Limb (tissue), 2 donors: ENCODE measurements at regions not wholly inside any gene's neighbourhood (a gene's known extent, or its start where the extent isn't known, plus 50 kb on each side); places are given as distances from the start of the nearest gene placed in this dataset.

ENCODE experiments used
- DNase-seq, 2 donors: peaks; one replicate each; pipeline ENCODE4 v3.0.0-alpha.2; 2016; ENCODE audit errors: extremely low spot score in 2 of 2

DNA sequence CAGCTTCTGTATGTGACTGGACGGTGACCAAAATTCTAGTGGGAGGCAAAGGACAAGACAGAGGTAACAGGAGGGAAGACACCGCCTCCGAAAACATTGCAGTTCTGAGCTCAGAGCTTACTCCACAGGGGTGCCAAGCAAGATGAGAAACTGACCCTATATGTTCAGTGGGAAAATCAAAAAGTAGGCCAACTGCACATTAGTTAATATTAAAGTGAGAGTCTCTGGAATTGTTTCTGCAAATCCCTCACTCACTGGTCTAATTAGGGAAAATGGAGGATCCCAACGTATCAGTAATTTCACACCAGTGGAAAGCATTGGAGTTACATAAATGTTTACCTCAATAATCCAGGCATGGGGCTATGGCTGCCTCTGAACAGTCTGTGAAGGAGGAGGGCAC, 313.3 kb upstream of the KCNH8 start:
- DNase-seq = no peak

DNA sequence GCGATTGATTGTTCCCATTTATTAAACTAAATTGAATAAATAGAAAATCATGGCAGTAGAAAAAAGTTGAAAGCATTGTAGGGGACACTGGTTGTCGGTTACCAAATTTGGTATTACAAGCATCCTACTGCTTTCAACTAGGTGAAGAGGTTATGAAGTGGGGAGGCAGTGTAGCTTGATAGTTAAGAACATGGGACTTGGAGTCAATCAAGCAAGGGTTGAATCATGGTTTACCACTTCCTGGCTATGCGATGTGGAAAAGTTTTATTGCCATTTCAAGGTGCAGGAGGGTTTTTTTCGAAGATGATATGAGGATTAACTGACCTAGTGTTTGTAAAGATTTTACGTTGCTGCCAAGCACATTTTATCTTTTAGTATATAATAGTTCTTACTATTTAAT, 318.2 kb upstream of the KCNH8 start:
- no peak for DNase-seq

DNA sequence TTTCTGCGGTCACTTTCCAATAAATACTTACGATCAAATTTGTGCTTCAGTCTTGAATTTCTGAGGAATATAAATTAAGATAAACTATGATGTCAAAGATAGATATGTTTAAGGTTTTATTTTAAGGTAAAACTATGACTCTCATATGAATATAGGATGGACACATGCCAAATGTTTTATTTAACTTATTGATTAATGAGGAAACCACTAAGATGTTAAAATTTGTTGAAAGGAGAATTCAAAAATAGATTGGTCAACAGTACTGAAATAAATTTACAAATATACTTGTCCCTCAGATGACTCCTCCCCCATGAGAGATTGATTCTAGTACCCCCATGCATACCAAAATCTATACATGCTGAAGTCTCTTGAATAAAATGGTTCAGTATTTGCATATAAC, 319.7 kb upstream of the KCNH8 start:
- DNase-seq = no peak

DNA sequence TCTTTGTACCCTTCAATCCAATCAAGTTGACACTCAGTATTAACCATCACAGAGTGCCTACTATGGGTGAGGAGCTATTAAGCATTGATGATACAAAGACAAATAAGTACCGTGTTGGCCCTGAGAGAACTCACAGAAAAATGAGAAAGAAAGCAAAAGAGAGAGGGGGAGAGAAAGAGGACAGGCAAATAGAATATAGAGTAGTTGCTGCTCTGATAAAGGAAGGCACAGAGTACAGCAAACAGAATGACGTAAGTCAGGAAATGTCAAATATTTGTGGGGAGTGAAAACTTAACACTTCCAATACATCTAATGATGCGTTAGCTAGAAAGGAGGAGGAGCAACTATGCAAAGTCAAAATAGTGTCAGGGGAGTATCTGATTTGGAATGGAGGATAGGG, 320.6 kb upstream of the KCNH8 start:
- no peak for DNase-seq

DNA sequence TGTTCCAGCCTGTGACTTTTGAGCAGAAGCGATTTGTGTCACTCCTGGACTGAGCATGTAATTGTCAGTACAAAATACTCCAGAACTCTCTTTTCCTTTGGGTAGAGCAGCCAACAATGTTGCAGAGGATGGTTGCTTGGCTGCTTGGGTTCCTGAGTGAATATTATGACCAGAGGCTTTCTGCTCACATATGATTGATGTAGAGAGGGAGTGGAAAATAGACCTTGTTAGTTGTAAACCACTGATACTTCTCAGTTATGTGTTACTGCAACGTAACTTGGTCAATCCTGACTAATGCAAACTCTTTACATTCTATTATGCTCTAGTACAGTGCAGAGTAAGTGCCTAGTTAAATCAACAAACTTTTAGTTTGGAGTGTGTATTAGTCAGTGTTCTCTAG, 322.6 kb upstream of the KCNH8 start:
- no peak for DNase-seq

DNA sequence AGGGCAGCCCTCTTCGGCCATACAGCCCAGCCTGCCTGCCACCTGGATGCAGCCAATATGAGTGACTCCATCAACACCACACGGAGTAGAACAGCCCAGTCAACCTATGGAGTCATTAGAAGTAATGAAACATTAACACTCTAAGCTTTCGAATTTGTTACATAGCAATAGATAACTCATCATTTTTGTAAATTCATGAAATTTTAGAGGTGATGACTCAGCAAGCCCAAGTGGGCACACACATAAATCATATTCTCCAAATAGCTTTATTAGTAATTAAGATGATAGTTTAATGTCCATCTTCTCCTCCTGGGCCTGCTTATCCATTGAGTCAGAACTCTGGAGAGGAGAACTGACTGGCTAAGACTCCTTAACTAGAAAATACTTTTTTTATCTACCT, 335.0 kb upstream of the KCNH8 start:
- DNase-seq = no peak

DNA sequence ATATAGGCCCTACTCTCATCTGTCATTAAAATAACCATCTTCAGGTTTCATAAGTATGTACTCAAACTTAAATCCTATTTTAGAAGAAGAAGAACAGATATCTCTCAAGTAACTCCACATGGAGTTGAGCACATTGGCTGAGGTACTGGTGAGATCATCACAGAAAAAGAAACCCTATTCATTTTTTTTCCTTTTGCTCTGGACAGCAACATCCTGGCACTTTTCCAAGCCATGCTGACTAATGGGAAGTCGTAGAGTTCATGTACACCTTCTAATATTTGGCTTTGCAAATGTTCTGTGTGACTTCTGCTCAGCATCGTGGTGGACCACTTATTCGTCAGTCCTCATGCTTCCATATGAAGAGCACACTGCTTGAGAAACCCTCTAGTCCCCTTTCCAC, 336.0 kb upstream of the KCNH8 start:
- DNase-seq = no peak

DNA sequence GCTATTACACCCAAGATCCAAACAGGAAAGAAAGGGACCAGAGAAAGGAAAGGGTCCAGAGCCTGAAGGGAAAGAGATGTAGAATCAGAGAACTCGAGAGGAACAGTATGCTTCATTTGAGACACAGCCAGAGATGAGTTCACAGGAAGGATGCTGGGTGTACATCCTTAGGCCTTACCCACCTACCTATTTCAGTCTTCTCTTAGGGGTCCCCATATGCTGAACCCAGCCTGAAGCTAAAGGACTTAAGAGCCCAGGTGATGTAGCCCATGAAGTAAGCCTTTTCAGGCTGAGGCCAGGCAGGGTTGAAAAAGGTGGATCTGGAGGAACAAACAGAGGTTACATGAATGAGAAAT, 338.0 kb upstream of the KCNH8 start:
- DNase-seq = no peak

DNA sequence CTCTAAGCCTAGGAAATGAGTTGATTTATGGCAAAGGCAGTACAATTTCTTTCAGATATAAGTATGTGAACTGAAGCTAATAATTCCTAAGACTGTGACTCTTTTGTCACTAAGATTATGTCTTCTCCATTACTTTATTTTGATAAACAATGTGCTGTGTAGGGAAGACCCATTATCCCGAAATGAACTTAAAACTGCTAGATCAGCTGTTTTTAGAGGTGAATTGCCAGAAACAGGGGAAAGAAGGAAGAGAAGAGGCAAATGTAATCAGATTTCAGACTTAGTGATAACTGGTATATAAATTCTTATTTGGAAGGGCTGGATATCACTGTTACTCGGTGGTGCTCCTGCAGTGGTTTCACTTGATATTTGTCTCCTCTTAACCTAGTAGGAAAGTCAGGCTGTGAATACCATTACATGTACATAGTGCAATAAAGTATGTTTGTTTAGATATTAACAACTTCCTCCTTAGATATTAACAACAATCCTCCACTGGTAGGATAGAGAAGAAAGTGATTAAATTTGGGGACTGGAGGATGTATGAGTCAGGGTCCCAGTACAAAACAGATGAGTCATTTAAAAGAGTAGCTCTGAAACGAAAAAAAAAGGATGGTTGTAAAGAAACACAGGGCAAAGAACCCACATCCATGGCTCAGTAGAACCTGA, 338.5 kb upstream of the KCNH8 start:
- DNase-seq = no peak

DNA sequence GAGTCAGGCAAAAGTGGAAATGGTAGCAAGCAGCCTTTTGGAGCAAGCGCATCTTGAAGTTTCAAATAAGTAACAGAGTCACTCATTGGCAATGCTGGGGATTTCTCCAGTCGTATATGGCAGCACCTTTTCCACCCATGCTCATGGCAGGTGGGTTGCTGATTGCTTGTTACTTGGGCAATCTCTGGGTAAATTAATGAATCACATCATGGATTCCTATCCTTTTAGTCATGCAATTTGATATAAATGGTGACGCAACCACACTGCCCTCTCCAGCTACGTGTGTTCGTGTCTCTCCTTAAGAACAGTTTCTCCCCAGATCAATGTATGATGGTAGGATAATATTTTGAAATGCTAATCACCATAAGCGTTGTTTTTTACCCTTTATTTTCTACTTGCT, 339.9 kb upstream of the KCNH8 start:
- DNase-seq = no peak

DNA sequence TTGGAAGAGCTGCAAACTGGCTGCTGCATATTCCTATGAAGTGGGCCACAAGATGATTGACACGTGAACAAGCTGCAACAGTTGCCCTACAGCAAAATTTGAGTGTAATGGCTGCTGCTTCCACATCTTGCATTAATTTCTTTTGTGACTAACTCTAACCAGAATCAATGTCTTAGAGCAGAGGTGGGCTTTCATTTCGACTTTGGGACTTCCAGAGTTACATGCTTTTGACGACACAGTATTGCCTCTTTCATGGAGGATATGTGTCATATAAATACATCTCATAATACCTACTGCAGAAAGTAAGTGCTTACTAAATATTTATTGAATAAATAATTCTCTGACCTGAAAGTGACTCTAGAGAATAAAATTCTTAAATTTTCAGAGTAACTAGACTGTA, 340.7 kb upstream of the KCNH8 start:
- DNase-seq = no peak

DNA sequence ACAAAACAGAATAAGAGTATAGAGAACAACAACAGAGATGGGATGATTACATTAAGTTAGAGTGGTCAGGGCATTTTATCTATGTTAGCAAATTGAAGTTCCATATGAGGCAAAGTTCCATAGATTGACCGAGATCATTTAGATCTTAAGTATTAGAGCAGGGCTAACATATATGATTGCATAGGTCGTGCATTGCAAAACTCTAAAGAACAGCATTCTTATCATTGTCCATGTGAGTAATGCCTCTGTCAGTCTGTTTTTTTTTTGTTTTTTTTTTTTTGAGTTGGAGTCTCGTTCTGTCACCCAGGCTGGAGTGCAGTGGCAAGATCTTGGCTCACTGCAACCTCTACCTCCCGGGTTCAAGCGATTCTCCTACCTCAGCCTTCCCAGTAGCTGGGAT, 341.7 kb upstream of the KCNH8 start:
- DNase-seq = no peak

DNA sequence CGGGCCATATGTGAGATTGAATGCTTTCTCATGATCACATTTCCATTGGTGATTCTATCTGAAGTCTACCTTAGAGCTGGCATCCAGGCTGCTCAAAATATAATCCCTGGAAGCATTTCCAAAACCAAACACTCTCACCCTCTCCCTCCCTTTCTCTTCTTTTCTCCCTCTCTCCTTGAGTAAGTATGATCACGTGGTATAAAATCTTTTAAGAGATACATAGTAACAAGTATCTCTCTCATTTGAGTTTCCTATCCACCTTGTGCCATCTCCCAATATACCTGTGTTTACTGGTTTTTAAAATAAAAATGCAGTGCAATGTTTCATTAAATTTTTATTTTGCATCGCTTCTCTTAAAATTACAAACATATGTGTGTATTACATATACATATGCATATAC, 350.9 kb upstream of the KCNH8 start:
- DNase-seq = no peak

DNA sequence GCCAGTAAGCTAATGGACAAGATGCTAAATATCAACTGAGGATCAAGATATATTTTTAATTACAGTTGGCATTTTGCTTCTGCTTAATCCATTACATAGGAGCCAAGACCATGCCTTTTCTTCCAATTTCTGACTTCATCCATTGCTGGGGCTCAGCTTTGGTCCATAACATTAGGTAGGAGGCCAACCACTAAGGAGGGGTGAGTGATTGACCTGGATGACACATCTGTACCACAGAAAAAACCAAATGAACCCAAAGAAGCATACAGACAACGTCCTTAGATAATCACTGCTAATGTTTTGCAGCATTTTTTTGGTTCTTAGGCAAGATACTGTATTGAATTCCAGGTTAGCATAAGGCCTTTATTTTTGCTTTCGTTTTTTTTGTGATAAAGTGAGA, 353.2 kb upstream of the KCNH8 start:
- no peak for DNase-seq

DNA sequence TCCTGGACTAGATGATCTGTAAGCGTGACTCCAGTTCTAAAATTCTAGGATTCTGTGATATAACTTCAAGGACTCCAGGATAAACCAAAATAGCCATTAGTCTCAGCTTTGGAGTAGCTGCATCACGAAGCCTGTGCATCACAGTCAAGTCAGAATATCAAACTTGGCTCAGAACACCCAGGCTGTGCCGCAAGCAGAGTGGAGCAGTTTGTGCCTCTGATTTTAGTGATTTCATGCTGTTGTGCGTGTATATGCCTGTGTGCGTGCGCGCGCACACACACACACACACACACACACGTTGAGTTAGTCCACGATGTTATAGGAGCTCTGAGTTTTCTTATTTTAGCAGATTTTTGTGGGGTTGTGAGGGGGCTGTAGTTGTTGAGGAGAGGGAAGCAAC, 356.6 kb upstream of the KCNH8 start:
- DNase-seq = no peak

DNA sequence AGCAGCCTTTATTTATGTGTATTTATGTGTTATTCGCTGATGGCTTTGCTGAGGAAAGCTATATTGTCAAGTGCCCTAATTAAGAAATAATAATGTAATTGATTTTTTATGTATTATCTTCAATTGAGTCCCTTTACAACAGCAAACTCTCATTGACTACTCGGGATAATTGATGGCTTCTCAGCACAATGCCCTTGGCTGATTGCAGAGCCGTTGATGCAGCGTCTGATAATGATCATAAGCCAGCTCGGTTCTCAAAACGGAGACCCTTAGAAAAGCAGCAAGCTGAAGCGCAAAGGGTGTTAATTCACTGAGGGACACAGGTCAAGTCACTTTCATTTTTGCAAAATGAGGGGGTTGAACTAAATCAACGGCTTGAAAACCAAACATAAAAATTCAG, 357.1 kb upstream of the KCNH8 start:
- no peak for DNase-seq

DNA sequence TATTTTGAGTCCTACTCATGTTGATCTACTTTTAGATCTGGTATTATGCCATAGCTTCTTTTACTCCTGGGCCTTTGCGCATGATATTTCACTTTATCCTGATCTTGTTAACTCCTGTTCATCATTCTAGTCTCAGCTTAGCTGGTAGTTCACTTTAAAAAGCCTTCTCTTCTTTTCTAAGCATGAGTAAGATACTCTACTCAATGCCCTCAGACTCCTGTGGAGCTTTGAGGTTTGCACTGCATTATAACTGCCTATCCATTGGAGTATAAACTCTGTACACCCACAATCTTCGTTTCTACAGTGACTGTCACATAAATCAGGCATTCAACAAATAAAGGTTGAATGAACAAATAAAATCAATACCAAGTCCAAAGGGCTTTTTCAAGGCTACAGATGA, 357.9 kb upstream of the KCNH8 start:
- DNase-seq = no peak

DNA sequence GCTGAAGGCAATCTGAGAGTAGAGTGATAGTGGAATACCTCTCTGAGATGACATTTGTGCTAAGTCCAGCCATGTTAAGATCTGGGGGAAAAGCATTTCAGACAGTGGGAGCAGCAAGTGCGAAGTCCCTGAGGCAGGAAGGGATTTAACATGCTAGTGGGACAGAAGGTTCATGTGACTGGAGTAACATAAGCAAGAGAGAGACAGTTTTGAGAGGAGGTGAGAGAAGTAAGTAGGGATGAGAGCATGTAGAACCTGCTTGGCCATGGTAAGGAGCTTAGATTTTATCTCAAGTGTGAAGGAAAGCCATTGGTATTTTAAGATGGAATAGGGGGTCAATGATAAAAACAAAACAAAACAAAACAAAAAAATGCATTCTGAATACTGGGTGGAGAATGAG, 358.6 kb upstream of the KCNH8 start:
- no peak for DNase-seq

DNA sequence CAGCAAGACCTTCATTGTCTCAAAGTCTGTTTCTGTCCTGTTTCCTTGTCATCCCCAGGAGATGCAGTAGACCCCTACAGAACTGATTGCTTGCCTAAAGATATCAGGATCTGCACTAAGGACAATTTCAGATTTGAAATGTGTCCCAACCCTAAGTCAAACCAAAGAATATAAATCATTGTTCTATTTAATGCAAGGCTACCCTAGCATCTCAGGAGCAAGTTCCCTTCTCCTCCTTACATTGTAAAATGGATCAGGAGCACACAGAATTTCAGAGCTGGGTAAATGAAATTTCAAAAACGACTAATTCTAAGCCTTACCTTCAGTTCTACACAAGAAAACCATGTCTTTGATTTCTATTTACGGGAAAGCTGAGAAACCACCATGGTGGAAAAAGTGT, 360.9 kb upstream of the KCNH8 start:
- no peak for DNase-seq

DNA sequence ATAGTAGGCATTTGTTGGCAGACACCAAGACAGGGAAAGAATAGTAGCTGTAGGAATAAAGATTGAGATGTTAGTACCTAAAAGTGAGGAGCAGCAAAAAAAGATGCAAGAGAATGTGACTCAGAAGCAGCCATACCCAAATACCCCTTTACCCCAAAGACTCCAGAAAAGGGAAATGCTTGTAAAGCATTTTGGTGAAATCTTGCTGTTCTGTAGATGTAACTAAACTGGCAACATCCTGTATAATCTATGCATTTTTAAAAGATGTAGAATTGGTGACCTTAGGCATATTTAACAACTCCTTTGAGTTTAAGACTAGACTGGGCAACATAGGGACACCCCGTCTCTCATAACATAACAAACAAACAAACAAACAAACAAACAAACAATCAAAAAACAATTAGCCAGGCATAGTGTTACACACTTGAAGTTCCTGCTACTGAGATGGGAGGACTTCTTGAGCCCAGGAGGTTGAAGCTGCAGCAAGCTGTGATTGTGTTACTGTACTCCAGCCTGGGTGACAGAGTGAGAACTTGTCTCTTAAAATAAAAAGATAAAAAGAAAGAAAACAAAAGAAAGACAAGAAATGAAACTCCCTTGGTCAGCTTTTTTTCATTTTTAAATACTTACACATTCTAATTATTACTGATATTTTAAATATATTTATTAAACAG, 361.5 kb upstream of the KCNH8 start:
- DNase-seq = no peak

DNA sequence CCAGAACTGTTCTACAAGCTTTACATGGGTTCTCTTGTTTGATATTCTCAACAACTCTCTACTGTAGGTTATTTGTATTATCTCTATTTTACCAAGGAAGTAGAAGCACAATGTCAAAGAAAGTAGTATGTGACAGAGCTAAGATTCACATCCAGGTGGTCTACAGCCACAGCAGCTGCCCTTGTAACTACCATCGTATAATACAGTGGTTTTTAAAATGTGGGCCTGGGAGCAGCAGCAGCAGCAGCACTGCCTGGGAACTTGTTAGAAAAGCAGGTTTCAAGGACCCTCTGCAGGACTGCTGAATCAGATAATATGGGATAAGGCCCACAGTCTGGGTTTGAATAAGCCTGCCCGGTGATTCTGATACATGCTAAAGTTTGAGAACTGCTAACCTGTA, 357.1 kb upstream of the SATB1 start:
- DNase-seq = no peak

DNA sequence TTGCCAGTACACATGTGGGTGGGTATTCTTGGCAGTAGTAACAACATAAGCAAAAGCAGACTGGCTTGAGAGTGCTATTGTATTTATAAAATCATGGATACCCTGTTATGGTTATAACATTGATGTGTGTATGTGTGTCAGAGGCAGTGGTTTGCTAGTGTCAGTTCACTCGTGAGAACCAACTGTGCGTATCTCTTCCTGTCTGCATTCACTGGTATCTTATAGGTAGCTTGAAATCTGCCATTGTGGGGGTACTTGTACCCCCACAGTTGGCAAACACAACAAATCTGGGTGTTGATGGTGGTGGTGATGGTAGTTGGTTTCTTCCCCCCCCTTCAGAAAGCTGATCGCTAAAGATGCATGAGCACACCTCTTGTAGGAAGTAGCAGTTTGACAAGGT, 355.8 kb upstream of the SATB1 start:
- no peak for DNase-seq

DNA sequence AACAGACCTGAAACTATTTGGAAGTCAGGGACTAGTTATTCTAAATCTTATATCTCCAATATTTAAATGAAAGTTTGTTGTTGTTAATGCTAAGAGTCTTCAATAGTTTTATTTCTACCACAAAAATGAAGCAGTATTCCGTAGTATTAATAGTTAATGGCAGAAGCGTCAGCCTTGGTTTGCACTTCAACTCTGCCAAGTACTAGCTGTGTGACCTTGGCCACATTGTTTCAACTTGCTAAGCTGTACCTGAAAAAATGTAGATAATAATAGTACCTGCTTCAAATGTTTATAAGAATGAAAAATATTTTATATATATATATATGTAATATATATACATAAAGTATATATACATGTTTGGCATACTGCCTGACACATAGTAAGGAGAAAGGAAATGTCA, 354.6 kb upstream of the SATB1 start:
- no peak for DNase-seq

DNA sequence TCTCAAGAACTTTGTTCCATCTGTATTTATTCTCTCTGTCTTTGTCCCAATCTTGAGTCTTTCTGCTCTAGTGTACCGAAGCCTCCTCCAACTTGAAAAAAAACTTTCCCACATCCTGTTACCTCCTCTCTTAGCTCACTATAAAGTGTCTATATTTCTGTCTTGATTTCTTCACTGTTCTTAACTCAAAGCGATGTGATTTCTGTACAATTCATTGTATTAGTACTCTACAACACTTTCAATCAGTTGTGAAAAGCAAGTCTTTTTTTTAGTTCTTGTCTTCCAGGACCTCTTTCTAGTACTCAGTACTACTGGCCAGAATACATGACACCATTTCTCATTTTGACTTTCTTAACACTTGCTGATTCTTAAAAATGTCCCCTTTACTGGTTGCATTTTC, 353.5 kb upstream of the SATB1 start:
- DNase-seq = no peak
